ENCODE measurements at regions not wholly inside any gene's neighbourhood (a gene's known extent, or its start where the extent isn't known, plus 50 kb on each side); places are given as distances from the start of the nearest gene placed in this dataset.

- Histone ChIP-seq H3K4me3 (ENCODE audit: low read depth, low read length) (no peak overlapping the region), H3K36me3 (no peaks in the 10 kb centered on the region), H3K9me3 (no peaks in the 10 kb centered on the region), H3K27me3 (no peaks in the 10 kb centered on the region), H3K4me1 (no peaks in the 10 kb centered on the region)
- no peak for DNase-seq
- no peak for TF ChIP-seq CTCF (IDR thresholded peaks at IDR 0.05; ENCODE audit: low read depth, low read length)
Measured at GRCh38 chr3:13209634-13209997, 136.4 kb upstream of the IQSEC1 start.

GRCh38 chr3:13208706-13209633, 135.7 kb upstream of the IQSEC1 start:
- no peak for DNase-seq

GRCh38 chr3:13207975-13208705, 134.9 kb upstream of the IQSEC1 start:
- Histone ChIP-seq H3K27me3 (no peaks in the 10 kb centered on the region), H3K4me1 (no peaks in the 10 kb centered on the region), H3K4me3 (ENCODE audit: low read depth, low read length) (no peak overlapping the region), H3K9me3 (no peaks in the 10 kb centered on the region), H3K36me3 (no peaks in the 10 kb centered on the region)
- DNase-seq: no peak
- TF ChIP-seq CTCF (IDR thresholded peaks at IDR 0.05; ENCODE audit: low read depth, low read length): no peak

More at GRCh38 chr3:13208706-13209633, 135.7 kb upstream of the IQSEC1 start:
- Histone ChIP-seq H3K9me3 (no peaks in the 10 kb centered on the region), H3K4me1 (no peaks in the 10 kb centered on the region), H3K27me3 (no peaks in the 10 kb centered on the region), H3K36me3 (no peaks in the 10 kb centered on the region), H3K4me3 (ENCODE audit: low read depth, low read length) (no peak overlapping the region)
- no peak for TF ChIP-seq CTCF (IDR thresholded peaks at IDR 0.05; ENCODE audit: low read depth, low read length)

GRCh38 chr3:13207578-13207922, 134.3 kb upstream of the IQSEC1 start:
- H3K27me3 ChIP-seq: no peaks in the 10 kb centered on the region
- no peak for TF ChIP-seq CTCF (IDR thresholded peaks at IDR 0.05; ENCODE audit: low read depth, low read length)
- DNase-seq: no peak
- no peaks in the 10 kb centered on the region for H3K9me3 ChIP-seq
- no peaks in the 10 kb centered on the region for H3K36me3 ChIP-seq
- no peak overlapping the region for H3K4me3 ChIP-seq (ENCODE audit: low read depth, low read length)
- no peaks in the 10 kb centered on the region for H3K4me1 ChIP-seq

- Histone ChIP-seq H3K36me3 (no peaks in the 10 kb centered on the region), H3K4me3 (ENCODE audit: low read depth, low read length) (no peak overlapping the region), H3K9me3 (no peaks in the 10 kb centered on the region), H3K4me1 (no peaks in the 10 kb centered on the region), H3K27me3 (no peaks in the 10 kb centered on the region)
- no peak for DNase-seq
- no peak for TF ChIP-seq CTCF (IDR thresholded peaks at IDR 0.05; ENCODE audit: low read depth, low read length)
Measured at GRCh38 chr3:13206799-13207577, 133.8 kb upstream of the IQSEC1 start.
